Inflammatory macrophage treated with lipopolysaccharide for 1 hour (primary cell): ENCODE measurements at regions not wholly inside any gene's neighbourhood (a gene's known extent, or its start where the extent isn't known, plus 50 kb on each side); places are given as distances from the start of the nearest gene placed in this dataset.

Source experiments
- DNase-seq, 2 donors: peaks; one replicate each; pipeline ENCODE4 v3.0.0-alpha.2; 2020 to 2022

- DNase-seq = peak; percentile 54 to 87
Measured at GRCh38 chr9:96031916-96032534, 156.5 kb downstream of the ERCC6L2 start.

- DNase-seq = peak in 1 of 2 donors; percentile 28
Measured at GRCh38 chr9:96031366-96031824, 155.9 kb downstream of the ERCC6L2 start.

GRCh38 chr9:96029722-96030530, 154.4 kb downstream of the ERCC6L2 start:
- DNase-seq = no peak

GRCh38 chr9:96027251-96028131, 152.0 kb downstream of the ERCC6L2 start:
- DNase-seq = peak; percentile 6 to 49

GRCh38 chr9:96026655-96027213, 151.2 kb downstream of the ERCC6L2 start:
- no peak for DNase-seq

DNA sequence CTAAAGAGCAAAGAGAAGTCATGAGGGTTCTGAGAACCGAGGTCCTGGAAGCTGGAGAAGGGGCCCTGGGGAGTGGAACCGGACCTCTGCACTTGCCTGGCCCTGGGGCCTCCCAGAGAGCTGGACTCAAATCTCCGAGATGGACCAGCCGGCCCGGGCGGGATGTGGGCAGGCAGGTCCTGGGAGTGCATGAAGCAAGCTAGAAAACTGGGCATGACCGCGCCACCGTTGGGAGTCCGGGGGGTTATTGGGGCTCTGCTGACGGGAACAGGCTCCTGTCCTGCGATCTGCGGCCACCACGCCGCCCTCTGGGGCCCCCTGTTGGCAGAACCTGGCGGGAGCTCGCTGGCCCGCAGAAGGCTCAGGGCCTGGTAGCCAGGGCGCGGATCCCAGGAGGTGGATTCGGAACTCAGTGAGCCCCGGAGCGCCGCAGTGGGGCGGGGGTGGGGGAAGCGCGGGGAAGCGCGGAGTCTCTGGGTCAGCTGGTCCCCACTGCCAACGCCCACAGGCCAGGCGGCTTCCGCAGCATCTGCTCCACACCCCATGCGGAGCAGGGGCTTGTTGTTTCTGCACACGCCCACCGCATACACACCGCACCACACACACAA, 150.6 kb downstream of the ERCC6L2 start:
- DNase-seq = peak; percentile 28 to 71

DNA sequence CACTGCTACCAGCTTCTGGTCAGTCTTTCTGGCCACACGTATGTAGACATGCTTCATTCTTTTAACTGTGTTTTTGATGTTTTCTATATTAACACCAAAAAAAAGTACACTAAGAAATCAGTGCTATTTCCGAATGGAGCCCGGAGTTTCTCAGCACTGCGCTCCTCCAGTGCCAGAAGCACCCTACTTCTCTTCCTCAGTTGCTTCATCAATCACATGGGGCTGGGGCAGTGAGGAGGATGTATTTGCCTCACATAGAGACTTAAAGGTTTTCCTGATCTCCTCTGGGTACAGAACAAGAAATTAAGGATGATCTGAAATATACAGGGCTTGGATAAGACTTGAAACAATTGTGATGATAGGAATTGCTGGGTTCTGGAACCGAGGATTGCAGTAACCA, 148.0 kb downstream of the ERCC6L2 start:
- DNase-seq = peak; percentile 39 to 71

DNA sequence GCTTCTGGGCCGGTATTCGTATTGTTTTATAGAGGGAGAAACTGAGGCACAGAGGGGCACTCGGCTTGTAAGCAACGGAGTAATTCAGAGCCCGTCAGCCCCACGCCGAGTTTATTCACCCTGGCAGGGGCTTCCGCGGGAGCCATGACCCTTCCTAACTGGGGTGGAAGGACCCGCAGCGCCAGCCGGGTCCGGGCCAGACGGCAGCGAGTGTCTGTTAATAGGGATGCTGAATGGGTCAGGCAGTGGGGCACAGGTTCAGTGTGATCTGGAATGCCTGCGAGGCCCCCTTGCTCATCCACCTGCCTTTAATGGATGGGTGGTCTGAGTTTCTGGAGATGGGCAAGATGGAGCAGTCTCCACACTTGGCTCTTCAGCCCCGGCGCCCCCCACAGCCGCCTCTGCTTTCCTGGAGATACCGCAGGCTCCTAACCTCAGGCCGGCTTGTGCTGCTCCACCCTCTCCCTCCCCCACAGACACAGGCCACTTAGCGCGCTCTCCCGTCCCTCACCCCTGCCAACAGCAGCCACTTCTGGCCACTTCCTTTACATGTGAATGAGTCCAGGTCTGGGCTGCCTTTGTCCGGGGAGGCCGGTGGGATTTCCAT, 147.1 kb downstream of the ERCC6L2 start:
- DNase-seq = peak; percentile 32 to 50

- no peak for DNase-seq
Measured at GRCh38 chr9:96021551-96022444, 146.3 kb downstream of the ERCC6L2 start.

DNA sequence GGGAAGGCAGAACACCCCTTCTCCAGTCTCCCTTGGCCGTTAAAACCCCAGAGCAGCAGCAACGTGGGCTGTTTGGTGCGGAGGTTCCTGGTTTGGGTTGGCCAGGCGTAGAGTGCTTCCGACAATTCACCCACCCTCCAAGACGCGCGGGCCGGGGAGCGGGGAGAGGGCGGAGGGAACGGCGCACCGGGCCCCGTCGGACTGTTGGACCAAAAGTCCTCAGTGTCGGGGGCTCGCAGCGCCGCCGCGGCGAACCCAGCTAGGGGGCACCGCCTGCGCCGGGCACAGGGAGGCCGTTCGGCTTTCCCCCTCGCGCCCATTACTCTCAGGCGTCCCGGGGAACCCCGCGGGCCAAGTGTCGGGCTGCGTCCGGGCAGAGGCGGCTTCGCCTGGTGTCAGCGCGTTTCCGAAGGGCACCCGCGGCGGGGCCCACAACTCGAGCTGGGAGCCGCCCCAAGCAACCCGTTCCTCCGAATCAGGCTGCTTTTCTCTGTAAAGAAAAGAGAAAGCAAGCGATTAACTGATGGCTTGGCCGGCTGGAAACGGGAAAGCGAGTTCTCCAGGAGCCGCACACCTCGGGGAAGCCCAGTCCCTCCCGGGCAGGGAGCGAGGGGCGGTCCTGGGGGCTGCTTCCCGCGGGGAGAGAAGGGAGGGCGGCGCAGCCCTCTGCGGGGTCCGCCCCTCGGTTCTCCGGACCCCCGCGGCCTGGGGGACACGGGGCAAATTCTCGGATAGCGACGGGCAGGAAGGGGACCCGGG, 145.5 kb downstream of the ERCC6L2 start:
- peak; percentile 30 to 35 for DNase-seq

DNA sequence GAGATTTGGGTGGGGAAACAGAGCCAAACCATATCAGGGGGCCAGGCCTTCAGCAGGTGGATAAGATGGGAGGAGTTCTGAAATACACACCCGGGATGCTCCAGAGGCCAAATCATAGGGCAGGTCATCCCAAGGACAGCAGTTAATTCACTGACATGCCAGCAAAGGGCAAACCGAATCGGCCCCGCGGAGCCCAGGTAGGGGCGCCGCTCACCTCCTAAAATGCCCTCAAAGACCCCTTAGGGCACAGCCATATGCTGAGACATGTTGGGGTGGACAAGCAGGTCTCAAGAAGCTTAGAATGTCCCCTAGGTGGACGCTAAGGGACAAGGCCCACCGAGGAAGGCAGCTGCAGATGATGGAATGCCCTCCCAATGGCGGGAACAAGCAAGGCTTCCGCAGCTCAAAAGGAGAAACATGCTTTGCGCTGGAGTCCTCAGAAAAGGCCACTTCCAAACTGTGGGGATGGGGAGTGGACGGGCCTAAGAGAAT, 144.9 kb downstream of the ERCC6L2 start:
- no peak for DNase-seq
